ENCODE measurements at regions not wholly inside any gene's neighbourhood (a gene's known extent, or its start where the extent isn't known, plus 50 kb on each side); places are given as distances from the start of the nearest gene placed in this dataset.

DNA sequence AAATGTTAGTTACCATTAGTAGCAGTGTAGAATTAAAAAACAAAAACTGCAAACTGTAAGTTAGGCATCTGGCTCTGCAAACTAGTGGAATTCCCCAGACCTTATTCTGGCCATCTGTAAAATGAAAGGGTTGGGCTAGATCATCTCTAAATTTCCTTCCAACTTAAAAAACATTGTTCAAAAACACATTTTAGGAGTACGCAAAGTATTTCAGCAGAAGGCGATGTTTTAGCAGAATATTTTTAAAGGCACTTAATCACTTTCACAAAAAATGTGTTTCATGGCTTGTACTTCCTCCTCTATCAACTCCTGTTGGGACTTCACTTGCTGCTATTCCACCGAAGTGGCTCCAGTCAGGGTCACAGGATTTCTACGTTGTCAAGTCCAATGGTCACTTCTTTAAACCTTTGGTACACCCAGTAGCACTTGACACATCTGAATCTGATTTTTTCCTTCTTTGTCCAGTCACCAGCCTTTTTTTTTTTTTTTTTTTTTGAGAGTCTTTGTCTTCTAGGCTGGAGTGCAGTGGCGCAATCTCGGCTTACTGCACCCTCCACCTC is 169.0 kb downstream of the AHR start:
- WGBS = 85% methylated on average over 6 of the region's 6 CpGs
- no peaks in the 10 kb centered on the region for H3K9me3 ChIP-seq
- H3K4me1 ChIP-seq = no peaks in the 10 kb centered on the region

DNA sequence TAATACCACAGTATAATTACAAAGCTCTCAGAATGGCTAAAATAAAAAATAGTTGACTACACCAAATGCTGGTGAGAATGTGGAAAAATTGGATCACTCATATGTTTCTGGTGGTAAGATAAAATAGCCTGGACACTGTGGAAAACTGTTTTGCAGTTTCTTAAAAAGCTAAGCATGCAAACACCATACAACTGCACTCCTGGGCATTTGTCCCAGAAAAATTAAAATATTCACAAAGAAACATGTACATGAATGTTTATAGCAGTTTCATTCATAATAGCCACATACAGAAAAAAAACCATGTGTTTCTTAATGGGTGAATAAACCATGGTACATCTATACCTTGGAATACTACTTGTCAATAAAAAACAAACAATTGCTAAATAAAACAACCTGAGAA is 172.9 kb downstream of the AHR start:
- intact Hi-C loops (cut with DNase I) = no loop called here
- Histone ChIP-seq H3K4me3 (no peak overlapping the region), H3K9me3 (no peaks in the 10 kb centered on the region), H3K36me3 (no peaks in the 10 kb centered on the region), H3K27ac (replicated peaks in 1 of 4) (no peak overlapping the region), H3K4me1 (no peaks in the 10 kb centered on the region), H3K27me3 (no peaks in the 10 kb centered on the region)
- no peak for DNase-seq (ENCODE audit: extremely low spot score)
- TF ChIP-seq POLR2A (IDR thresholded peaks at IDR 0.05; ENCODE audit: low read depth) = no peak
- TF ChIP-seq, protein P1, sequence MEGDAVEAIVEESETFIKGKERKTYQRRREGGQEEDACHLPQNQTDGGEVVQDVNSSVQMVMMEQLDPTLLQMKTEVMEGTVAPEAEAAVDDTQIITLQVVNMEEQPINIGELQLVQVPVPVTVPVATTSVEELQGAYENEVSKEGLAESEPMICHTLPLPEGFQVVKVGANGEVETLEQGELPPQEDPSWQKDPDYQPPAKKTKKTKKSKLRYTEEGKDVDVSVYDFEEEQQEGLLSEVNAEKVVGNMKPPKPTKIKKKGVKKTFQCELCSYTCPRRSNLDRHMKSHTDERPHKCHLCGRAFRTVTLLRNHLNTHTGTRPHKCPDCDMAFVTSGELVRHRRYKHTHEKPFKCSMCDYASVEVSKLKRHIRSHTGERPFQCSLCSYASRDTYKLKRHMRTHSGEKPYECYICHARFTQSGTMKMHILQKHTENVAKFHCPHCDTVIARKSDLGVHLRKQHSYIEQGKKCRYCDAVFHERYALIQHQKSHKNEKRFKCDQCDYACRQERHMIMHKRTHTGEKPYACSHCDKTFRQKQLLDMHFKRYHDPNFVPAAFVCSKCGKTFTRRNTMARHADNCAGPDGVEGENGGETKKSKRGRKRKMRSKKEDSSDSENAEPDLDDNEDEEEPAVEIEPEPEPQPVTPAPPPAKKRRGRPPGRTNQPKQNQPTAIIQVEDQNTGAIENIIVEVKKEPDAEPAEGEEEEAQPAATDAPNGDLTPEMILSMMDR (IDR thresholded peaks at IDR 0.05) = no peak
- TF ChIP-seq EP300 (IDR thresholded peaks at IDR 0.05) = no peak
- no peak for TF ChIP-seq POLR2AphosphoS5 (IDR thresholded peaks at IDR 0.05)

More for the DNA sequence above, 169.0 kb downstream of the AHR start:
- DNase-seq (ENCODE audit: extremely low spot score) = no peak
- no peaks in the 10 kb centered on the region for H3K27me3 ChIP-seq
- no peak overlapping the region for H3K27ac ChIP-seq (replicated peaks in 1 of 4)
- intact Hi-C loops (cut with DNase I) = no loop called here
- TF ChIP-seq EP300 (IDR thresholded peaks at IDR 0.05) (no peak), POLR2A (IDR thresholded peaks at IDR 0.05; ENCODE audit: low read depth) (no peak), POLR2AphosphoS5 (IDR thresholded peaks at IDR 0.05) (no peak)
- TF ChIP-seq, protein P1 (IDR thresholded peaks at IDR 0.05) = no peak
- no peak overlapping the region for H3K4me3 ChIP-seq
- no peaks in the 10 kb centered on the region for H3K36me3 ChIP-seq

DNA sequence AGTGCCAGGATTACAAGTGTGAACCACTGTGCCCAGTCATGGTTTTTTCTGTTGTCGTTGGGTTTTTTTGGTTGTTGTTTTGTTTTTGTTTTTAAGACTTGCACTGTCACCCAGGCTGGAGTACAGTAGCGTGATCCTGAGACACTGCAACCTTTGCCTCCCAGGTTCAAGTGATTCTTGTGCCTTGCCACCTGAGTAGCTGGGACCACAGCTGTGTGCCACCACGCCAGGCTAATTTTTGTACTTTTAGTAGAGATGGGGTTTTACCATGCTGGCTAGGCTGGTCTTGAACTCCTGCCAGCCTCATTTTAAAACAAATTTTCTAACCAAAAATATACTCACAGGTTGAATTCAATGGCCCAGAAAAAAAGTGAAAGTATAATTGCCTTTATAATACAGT is 174.1 kb downstream of the AHR start:
- no peak overlapping the region for H3K27ac ChIP-seq (replicated peaks in 1 of 4)
- H3K4me3 ChIP-seq = no peak overlapping the region
- DNase-seq (ENCODE audit: extremely low spot score) = no peak
- no peaks in the 10 kb centered on the region for H3K27me3 ChIP-seq
- H3K9me3 ChIP-seq = no peaks in the 10 kb centered on the region
- H3K4me1 ChIP-seq = no peaks in the 10 kb centered on the region
- TF ChIP-seq POLR2A (IDR thresholded peaks at IDR 0.05; ENCODE audit: low read depth) (no peak), EP300 (IDR thresholded peaks at IDR 0.05) (no peak)
- TF ChIP-seq, protein P1 (IDR thresholded peaks at IDR 0.05) = no peak
- 85% methylated on average over 3 of the region's 3 CpGs for WGBS
- intact Hi-C loops (cut with DNase I) = no loop called here
- H3K36me3 ChIP-seq = no peaks in the 10 kb centered on the region

DNA sequence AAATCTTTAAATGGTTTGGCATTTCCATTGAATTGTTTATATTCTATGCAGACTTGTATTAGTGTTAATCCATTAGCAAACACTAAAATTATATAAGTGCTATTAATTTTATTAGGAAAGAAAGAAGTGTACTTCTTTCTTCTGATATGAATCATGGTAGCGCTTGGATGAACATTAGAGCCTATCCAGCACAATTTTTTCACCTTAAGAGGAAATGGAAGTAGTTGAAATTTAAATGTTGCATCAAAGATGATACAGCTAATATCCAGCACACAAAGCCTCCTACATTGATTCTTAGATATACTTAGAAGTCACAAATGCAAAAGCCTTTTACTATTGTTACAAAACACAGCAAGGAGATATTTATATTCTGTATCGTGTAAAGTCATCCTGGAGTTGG is 174.5 kb downstream of the AHR start:
- no peaks in the 10 kb centered on the region for H3K27me3 ChIP-seq
- no peaks in the 10 kb centered on the region for H3K36me3 ChIP-seq
- no peak for DNase-seq (ENCODE audit: extremely low spot score)
- no peaks in the 10 kb centered on the region for H3K4me1 ChIP-seq
- 83% methylated on average over 2 of the region's 2 CpGs for WGBS
- no peak overlapping the region for H3K27ac ChIP-seq (replicated peaks in 1 of 4)
- H3K4me3 ChIP-seq = no peak overlapping the region
- intact Hi-C loops (cut with DNase I) = no loop called here
- TF ChIP-seq POLR2A (IDR thresholded peaks at IDR 0.05; ENCODE audit: low read depth) (no peak), POLR2AphosphoS5 (IDR thresholded peaks at IDR 0.05) (no peak), EP300 (IDR thresholded peaks at IDR 0.05) (no peak)
- TF ChIP-seq, protein P1 (IDR thresholded peaks at IDR 0.05) = no peak
- H3K9me3 ChIP-seq = no peaks in the 10 kb centered on the region

DNA sequence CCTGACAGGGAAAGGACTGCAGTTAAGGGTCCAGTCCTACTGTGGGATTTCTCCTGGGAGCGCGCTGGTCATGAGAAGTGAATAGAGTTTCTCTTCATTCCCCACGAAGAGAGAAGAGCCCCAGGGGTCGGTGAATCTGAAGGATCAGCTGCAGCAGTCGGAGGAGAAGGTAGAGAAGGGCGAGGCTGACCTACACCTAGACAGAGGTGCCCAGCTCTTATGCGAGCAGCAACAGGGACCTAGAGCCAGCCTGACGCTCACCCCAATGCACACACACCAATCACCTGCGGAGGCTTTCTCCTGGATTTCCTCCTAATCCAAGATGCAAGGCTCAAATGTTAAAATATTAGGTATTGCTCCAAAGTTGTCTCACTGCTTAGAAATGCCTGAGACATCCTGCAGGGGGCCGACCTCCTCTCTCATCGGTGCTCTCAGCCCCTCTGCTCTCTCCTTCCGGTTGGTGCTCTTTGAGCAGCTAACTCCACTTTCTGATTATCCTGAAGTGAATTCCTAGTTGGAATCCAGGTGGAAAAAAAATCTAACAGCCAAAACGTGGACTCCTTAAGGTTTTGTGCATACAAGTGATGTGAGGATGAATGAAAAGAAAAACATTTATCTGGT is 176.4 kb downstream of the AHR start:
- TF ChIP-seq POLR2A (IDR thresholded peaks at IDR 0.05; ENCODE audit: low read depth) = no peak
- TF ChIP-seq EP300 (IDR thresholded peaks at IDR 0.05) = no peak
- TF ChIP-seq, protein P1 (IDR thresholded peaks at IDR 0.05) = no peak
- no peak for TF ChIP-seq POLR2AphosphoS5 (IDR thresholded peaks at IDR 0.05)
- no peak for DNase-seq (ENCODE audit: extremely low spot score)
- WGBS = 88% methylated on average over 13 of the region's 13 CpGs

More for the DNA sequence above, 176.4 kb downstream of the AHR start:
- H3K4me3 ChIP-seq = no peak overlapping the region
- H3K4me1 ChIP-seq = no peaks in the 10 kb centered on the region
- H3K27ac ChIP-seq (replicated peaks in 1 of 4) = no peak overlapping the region
- no peaks in the 10 kb centered on the region for H3K9me3 ChIP-seq
- intact Hi-C loops (cut with DNase I) = no loop called here
- no peaks in the 10 kb centered on the region for H3K27me3 ChIP-seq
- H3K36me3 ChIP-seq = no peaks in the 10 kb centered on the region

Data from esophagus muscularis mucosa (tissue), 4 donors.